Thymus (tissue), 11 donors: ENCODE measurements at regions not wholly inside any gene's neighbourhood (a gene's known extent, or its start where the extent isn't known, plus 50 kb on each side); places are given as distances from the start of the nearest gene placed in this dataset.

Experiments used
- DNase-seq, 9 donors: peaks; one replicate each; pipeline ENCODE4 v3.0.0-alpha.2; 2013; ENCODE audit warnings: low spot score in 9 of 9, low read depth in 6 of 9, missing footprints in 1 of 9
- H3K27ac ChIP-seq, 2 donors: one replicate each; pipeline ENCODE4 v1.5.1; 2013; ENCODE audit warnings: control low read depth in 1 of 2, low read depth in 1 of 2, low read length in 1 of 2, mild to moderate bottlenecking in 1 of 2, moderate library complexity in 1 of 2
- H3K27me3 ChIP-seq, 2 donors: one replicate each; pipeline ENCODE4 v1.5.1; 2013; ENCODE audit warnings: low read length in 1 of 2; ENCODE audit not compliant: control insufficient read depth in 2 of 2, insufficient read depth in 1 of 2
- H3K36me3 ChIP-seq, 2 donors: one replicate each; pipeline ENCODE4 v1.5.1; 2013; ENCODE audit warnings: low read length in 1 of 2, mild to moderate bottlenecking in 1 of 2, moderate library complexity in 1 of 2; ENCODE audit not compliant: control insufficient read depth in 2 of 2, insufficient read depth in 2 of 2
- H3K4me1 ChIP-seq, 2 donors: one replicate each; pipeline ENCODE4 v1.5.1; 2013; ENCODE audit warnings: low read length in 2 of 2; ENCODE audit not compliant: control insufficient read depth in 2 of 2, insufficient read depth in 2 of 2
- H3K4me3 ChIP-seq, 2 donors: one replicate each; pipeline ENCODE4 v1.5.1; 2013; ENCODE audit warnings: low read length in 2 of 2, control low read depth in 1 of 2, mild to moderate bottlenecking in 1 of 2
- H3K9me3 ChIP-seq, 2 donors: one replicate each; pipeline ENCODE4 v1.5.1; 2013; ENCODE audit warnings: low read length in 1 of 2, mild to moderate bottlenecking in 1 of 2; ENCODE audit not compliant: control insufficient read depth in 2 of 2, insufficient read depth in 1 of 2
- WGBS: extraction: QIAGEN DNeasy Blood & Tissue Kit; methylation state at CpG from one replicate; pipeline ENCODE4 v1.1.7; 2013; 5-methylcytosine and 5-hydroxymethylcytosine counted together
- donor health status: healthy.

DNA sequence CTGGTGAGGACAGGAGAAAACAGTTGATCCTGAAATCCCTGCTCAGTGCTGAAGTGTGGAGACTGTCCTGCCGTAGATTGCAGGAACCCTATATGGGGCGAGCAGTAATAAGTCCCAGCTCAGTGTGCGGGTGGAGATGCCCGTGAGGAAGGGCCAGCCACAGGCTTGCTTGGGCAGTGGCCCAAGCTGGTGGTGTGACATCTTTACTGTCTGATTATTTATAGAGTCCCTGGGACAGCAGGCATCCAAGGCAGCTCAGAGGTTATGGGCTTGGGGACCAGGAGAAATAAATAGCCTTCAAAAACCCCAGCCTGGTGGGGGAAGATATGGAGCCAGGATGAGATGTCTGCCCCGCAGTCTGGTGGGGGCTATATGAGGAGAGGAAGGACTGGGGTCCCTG is 170.7 kb upstream of the POU3F1 start:
- H3K27me3 ChIP-seq: peaks cover 2 to 26% of the 10 kb centered on the region in 2 donors
- WGBS: 96% methylated on average over 5 of the region's 5 CpGs
- H3K36me3 ChIP-seq: no peaks in the 10 kb centered on the region
- H3K4me1 ChIP-seq: no peaks in the 10 kb centered on the region
- H3K9me3 ChIP-seq: no peaks in the 10 kb centered on the region
- DNase-seq: no peak
- no peak overlapping the region for H3K27ac ChIP-seq
- no peak overlapping the region for H3K4me3 ChIP-seq

DNA sequence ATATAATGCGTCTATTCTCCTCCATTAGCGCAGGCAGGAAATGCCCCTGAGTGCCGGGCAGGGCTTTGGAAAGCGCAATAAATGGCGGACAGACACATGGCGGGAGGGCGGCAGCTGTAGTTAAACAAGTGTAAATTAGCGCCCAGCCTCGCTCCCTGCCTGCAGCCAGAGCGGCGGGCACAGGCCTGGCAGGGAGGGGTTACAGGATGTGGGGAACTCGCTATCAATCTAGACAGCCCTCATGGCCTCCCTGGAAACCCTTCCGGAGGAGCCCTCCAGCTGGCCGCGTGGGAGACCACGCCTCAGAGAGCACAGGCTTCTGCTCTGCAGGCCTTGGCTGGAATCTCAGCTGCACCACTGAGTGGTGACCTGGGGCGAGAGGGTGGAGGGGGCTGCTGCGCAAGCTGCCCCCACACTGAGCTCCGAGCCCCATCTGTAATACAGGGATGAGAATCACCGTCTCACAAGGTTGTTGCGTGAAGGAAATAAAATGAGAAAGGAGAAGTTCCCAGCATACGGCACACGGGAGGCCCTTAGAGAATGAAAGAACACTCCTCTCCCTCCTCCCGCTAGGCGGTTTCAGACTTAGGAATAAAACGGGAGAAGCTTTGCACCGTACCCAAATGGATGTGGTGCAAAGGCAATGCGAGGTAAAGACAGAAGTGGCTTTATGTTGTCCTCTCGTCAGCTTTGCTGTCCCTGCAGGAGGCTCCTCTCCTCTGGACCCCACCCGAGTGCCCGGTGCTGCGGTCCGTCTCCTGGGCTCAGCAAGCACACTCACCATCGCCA is 167.2 kb upstream of the POU3F1 start:
- Histone ChIP-seq H3K36me3 (no peaks in the 10 kb centered on the region), H3K4me3 (no peak overlapping the region), H3K27me3 (peaks cover 2 to 29% of the 10 kb centered on the region in 2 donors), H3K27ac (no peak overlapping the region), H3K9me3 (no peaks in the 10 kb centered on the region), H3K4me1 (no peaks in the 10 kb centered on the region)
- 28% methylated on average over 34 of the region's 34 CpGs for WGBS
- no peak for DNase-seq

DNA sequence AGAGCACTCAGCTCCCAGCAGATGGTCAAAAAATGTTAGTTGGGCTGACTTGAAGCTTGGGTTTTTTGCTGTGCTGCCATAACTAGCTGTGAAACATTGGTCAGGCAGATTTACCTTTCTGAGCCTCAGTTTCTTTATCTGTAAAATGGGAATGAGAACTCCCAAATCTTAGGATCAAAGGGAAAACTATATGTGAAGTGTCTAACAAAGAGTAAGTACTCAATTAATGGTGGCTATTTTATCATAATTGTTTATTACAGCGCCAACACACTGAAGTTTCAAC is 164.2 kb upstream of the POU3F1 start:
- no peaks in the 10 kb centered on the region for H3K9me3 ChIP-seq
- WGBS: 98% methylated on average over 1 of the region's 1 CpG
- H3K27ac ChIP-seq: no peak overlapping the region
- no peak overlapping the region for H3K4me3 ChIP-seq
- H3K4me1 ChIP-seq: no peaks in the 10 kb centered on the region
- peaks cover 2 to 24% of the 10 kb centered on the region in 2 donors for H3K27me3 ChIP-seq
- DNase-seq: no peak
- no peaks in the 10 kb centered on the region for H3K36me3 ChIP-seq

DNA sequence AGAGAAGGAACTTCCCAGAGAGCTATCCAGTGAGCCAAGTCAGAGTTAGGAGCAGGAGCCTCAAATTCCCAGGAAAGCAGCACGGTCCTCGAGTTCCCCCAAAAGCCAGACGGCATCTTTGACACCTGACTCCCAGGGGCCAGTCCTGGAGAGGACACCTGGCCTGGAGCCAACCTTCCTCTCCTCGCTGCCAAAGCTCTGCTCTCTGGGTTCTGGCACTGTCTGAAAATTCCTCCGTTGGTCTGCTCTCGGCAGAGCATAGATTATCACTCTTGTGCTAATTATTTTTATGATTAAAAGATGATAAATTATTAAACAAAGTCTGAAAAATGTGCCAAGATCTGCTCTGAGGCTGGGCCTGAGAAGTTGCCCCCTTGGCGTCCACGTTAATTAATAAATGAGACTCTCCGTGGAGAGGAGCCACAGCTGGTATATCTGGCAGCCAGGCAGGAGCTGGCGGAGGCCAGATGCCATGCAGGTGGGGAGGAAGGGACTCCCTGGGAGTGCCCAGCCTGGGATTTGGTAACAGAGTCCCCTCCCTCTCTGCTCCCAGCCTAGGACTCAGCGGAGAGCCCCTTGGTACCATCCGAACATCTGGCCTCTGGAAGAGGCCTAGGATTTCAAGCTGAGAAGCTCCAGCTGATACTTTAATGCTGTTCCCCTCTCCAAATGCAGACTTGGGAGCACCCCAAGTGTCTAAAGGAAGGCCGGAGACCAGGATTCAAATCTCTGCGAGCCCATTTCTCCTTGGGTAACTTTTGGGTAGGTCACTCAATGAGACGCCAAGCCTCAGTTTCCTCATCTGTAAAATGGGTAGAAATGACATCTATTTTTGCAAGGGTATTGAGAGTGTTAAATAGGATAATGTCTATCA is 163.7 kb upstream of the POU3F1 start:
- Histone ChIP-seq H3K36me3 (no peaks in the 10 kb centered on the region), H3K4me3 (no peak overlapping the region), H3K9me3 (no peaks in the 10 kb centered on the region), H3K4me1 (no peaks in the 10 kb centered on the region), H3K27ac (no peak overlapping the region), H3K27me3 (peaks cover 2 to 24% of the 10 kb centered on the region in 2 donors)
- WGBS: 93% methylated on average over 15 of the region's 15 CpGs
- no peak for DNase-seq

DNA sequence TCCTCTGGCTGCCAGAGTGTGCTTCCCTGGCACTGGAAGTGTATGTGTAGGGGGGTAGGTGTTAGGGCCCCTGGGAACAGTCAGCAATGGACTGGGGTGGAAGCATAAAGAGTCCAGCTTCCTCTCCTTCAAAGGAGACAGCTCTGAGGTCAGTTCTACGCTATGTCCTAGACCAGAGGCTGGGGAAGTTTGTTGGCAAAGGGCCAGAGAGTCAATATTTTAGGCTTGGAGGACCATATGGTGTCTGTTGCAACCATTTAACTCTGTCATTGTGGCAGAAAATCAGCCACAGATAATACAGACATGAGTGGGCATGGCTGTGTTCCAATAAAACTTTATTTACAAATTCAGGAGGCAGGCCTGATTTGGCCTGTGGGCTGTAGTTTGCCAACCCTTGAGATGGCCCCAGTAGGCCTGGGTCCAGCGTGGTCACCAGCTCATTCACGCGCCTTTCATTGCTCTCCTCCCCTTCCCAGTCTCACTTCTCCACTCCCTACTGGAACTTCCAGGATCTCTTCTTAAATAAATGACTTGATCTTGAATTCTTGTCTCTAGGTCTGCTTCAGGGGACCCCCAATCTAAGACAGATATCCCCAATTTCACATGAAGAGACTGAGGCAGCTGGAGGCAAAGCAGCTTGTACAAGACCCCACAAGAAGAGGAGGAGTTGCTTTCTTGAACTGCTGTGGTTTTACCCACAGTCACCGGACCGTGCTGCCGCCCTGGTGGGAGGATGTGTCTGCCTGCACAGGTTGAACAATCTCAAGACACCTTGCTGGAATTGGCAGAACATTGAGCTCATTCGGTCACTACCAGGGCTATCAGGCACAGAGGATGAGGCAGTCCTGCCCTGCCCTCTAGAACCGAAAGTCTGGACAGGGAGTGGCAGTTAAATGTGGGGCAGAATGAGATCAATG is 162.4 kb upstream of the POU3F1 start:
- no peak for DNase-seq
- H3K27me3 ChIP-seq: peaks cover 2 to 14% of the 10 kb centered on the region in 2 donors
- 93% methylated on average over 9 of the region's 9 CpGs for WGBS

DNA sequence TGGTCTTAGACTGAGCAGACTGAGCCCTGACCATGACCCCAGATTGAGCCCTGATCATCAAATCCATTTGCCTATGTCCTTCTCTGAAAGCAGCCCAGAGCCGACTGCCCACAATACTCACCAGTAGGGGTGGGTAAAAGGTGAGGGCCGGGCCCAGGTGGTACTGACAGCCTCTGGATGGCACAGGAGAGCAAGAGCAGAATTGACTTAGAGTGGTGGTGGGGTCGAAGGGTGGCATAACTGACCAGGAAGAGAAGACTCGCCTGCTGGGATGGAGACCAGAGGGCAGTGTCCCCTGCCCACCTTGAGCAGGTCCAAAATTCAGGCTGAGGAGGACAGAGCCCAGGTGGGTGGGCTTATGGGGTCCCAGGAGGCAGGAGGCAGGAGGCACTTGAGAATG is 161.3 kb upstream of the POU3F1 start:
- Histone ChIP-seq H3K27me3 (peaks cover 0 to 4% of the 10 kb centered on the region in 2 donors), H3K4me3 (no peak overlapping the region), H3K9me3 (no peaks in the 10 kb centered on the region), H3K27ac (no peak overlapping the region), H3K4me1 (no peaks in the 10 kb centered on the region), H3K36me3 (no peaks in the 10 kb centered on the region)
- WGBS: 95% methylated on average over 4 of the region's 4 CpGs
- no peak for DNase-seq

More for the DNA sequence above, 162.4 kb upstream of the POU3F1 start:
- Histone ChIP-seq H3K4me3 (no peak overlapping the region), H3K9me3 (no peaks in the 10 kb centered on the region), H3K4me1 (no peaks in the 10 kb centered on the region), H3K27ac (no peak overlapping the region), H3K36me3 (no peaks in the 10 kb centered on the region)

DNA sequence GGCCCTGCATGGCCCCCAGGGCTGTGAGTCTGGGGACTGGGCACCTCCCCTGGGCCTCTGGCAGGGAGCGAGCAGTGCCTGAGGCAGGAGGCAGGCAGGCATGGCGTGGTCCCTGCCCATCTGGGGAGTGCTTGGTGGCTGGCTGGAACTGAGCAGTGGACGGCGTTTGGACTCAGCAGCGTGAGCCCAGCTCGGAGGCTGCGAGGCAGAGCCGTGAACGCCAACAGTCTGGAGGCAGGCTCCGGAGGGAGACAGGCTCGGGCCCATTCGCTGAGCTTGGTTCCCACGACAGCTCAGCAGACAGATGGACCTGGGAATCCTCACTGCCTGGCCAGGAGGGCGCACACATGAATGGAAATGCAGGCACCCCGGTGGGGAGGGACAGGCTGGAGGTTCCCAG is 160.7 kb upstream of the POU3F1 start:
- no peak for DNase-seq
- H3K27me3 ChIP-seq: peaks cover 0 to 2% of the 10 kb centered on the region in 2 donors
- no peak overlapping the region for H3K4me3 ChIP-seq
- no peaks in the 10 kb centered on the region for H3K9me3 ChIP-seq
- H3K27ac ChIP-seq: no peak overlapping the region
- WGBS: 98% methylated on average over 15 of the region's 15 CpGs
- no peaks in the 10 kb centered on the region for H3K36me3 ChIP-seq
- no peaks in the 10 kb centered on the region for H3K4me1 ChIP-seq

DNA sequence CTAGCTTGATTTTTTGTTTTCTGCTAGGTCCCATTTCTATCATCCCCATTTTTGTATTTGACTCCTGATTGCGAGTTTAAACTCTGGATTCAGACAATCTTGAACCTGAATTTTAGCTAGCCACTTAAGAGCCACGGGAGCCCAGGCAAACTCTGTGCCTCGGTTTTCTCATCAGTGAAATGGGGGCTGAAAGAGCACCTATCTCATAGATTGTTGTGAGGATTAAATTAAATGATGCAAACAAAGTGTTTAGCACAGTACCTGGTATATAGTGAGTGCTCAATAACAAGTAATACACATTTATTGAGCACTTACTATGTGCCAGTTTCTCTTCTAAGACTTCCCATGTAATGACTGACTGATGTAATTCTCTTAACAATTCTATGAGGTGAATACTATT is 158.1 kb upstream of the POU3F1 start:
- no peak overlapping the region for H3K27ac ChIP-seq
- no peak for DNase-seq
- no peaks in the 10 kb centered on the region for H3K27me3 ChIP-seq
- H3K36me3 ChIP-seq: no peaks in the 10 kb centered on the region
- no peaks in the 10 kb centered on the region for H3K4me1 ChIP-seq
- WGBS: 92% methylated on average over 3 of the region's 3 CpGs
- no peaks in the 10 kb centered on the region for H3K9me3 ChIP-seq
- no peak overlapping the region for H3K4me3 ChIP-seq
